ENCODE measurements at regions not wholly inside any gene's neighbourhood (a gene's known extent, or its start where the extent isn't known, plus 50 kb on each side); places are given as distances from the start of the nearest gene placed in this dataset.

GRCh38 chr11:123373754-123374621 lies 56.1 kb upstream of the GRAMD1B start:
- peaks cover 55% of the 10 kb centered on the region for H3K27me3 Mint-ChIP-seq (ENCODE audit: insufficient read depth, unreplicated experiment)
- CTCF ChIA-PET, result interaction anchor here (0.6 kb wide), 1 partner anchor 16 kb away, joined by 3 read pairs; no protein-coding TSS in a partner anchor
- intact Hi-C loops (cut with micrococcal nuclease), result no loop called here

GRCh38 chr11:123371506-123372297 lies 58.4 kb upstream of the GRAMD1B start:
- BruUV-seq (replicated peaks), result no TSS peak
- no peaks in the 10 kb centered on the region for H3K9me3 Mint-ChIP-seq (ENCODE audit: unreplicated experiment)
- H3K27ac Mint-ChIP-seq (ENCODE audit: low read depth, unreplicated experiment), result no peak overlapping the region
- H3K4me3 Mint-ChIP-seq (ENCODE audit: unreplicated experiment), result no peak overlapping the region
- CTCF ChIA-PET, result interaction anchor here (0.9 kb wide), 1 partner anchor 19 kb away, joined by 3 read pairs; no protein-coding TSS in a partner anchor
- H3K27me3 Mint-ChIP-seq (ENCODE audit: insufficient read depth, unreplicated experiment), result peaks cover 57% of the 10 kb centered on the region
- H3K4me1 Mint-ChIP-seq (ENCODE audit: insufficient read depth, unreplicated experiment), result no peaks in the 10 kb centered on the region
- intact Hi-C loops (cut with micrococcal nuclease), result no loop called here
- DNase-seq (ENCODE audit: unreplicated experiment), result no peak
- no peak for TF ChIP-seq CTCF (IDR thresholded peaks at IDR 0.05; ENCODE audit: unreplicated experiment)
- POLR2A ChIA-PET, result no interaction called here
- no peaks in the 10 kb centered on the region for H3K36me3 Mint-ChIP-seq (ENCODE audit: insufficient read depth, unreplicated experiment)

More at GRCh38 chr11:123373754-123374621, 56.1 kb upstream of the GRAMD1B start:
- no TSS peak for BruUV-seq (replicated peaks)
- DNase-seq (ENCODE audit: unreplicated experiment), result no peak
- no peak for TF ChIP-seq CTCF (IDR thresholded peaks at IDR 0.05; ENCODE audit: unreplicated experiment)
- H3K9me3 Mint-ChIP-seq (ENCODE audit: unreplicated experiment), result no peaks in the 10 kb centered on the region
- H3K4me1 Mint-ChIP-seq (ENCODE audit: insufficient read depth, unreplicated experiment), result no peaks in the 10 kb centered on the region
- no peaks in the 10 kb centered on the region for H3K36me3 Mint-ChIP-seq (ENCODE audit: insufficient read depth, unreplicated experiment)
- H3K4me3 Mint-ChIP-seq (ENCODE audit: unreplicated experiment), result no peak overlapping the region
- no peak overlapping the region for H3K27ac Mint-ChIP-seq (ENCODE audit: low read depth, unreplicated experiment)
- POLR2A ChIA-PET, result no interaction called here

- intact Hi-C loops (cut with micrococcal nuclease), result no loop called here
- Mint-ChIP-seq H3K36me3 (ENCODE audit: insufficient read depth, unreplicated experiment) (no peaks in the 10 kb centered on the region), H3K27ac (ENCODE audit: low read depth, unreplicated experiment) (no peak overlapping the region), H3K4me1 (ENCODE audit: insufficient read depth, unreplicated experiment) (no peaks in the 10 kb centered on the region), H3K4me3 (ENCODE audit: unreplicated experiment) (no peak overlapping the region), H3K27me3 (ENCODE audit: insufficient read depth, unreplicated experiment) (peaks cover 63% of the 10 kb centered on the region), H3K9me3 (ENCODE audit: unreplicated experiment) (no peaks in the 10 kb centered on the region)
- TF ChIP-seq CTCF (IDR thresholded peaks at IDR 0.05; ENCODE audit: unreplicated experiment), result no peak
- no peak for DNase-seq (ENCODE audit: unreplicated experiment)
- no TSS peak for BruUV-seq (replicated peaks)
- ChIA-PET CTCF (interaction anchor here (0.8 kb wide), 1 partner anchor 19 kb away, joined by 3 read pairs; no protein-coding TSS in a partner anchor), POLR2A (interaction anchor here (0.6 kb wide), 1 partner anchor 36 kb away, joined by 3 read pairs; no protein-coding TSS in a partner anchor)
Measured at GRCh38 chr11:123366924-123367323, 63.1 kb upstream of the GRAMD1B start.

- intact Hi-C loops (cut with micrococcal nuclease), result no loop called here
- H3K9me3 Mint-ChIP-seq (ENCODE audit: unreplicated experiment), result no peaks in the 10 kb centered on the region
- H3K27me3 Mint-ChIP-seq (ENCODE audit: insufficient read depth, unreplicated experiment), result peaks cover 73% of the 10 kb centered on the region
- no peak overlapping the region for H3K27ac Mint-ChIP-seq (ENCODE audit: low read depth, unreplicated experiment)
- TF ChIP-seq CTCF (IDR thresholded peaks at IDR 0.05; ENCODE audit: unreplicated experiment), result no peak
- POLR2A ChIA-PET, result no interaction called here
- no peak overlapping the region for H3K4me3 Mint-ChIP-seq (ENCODE audit: unreplicated experiment)
- CTCF ChIA-PET, result no interaction called here
- DNase-seq (ENCODE audit: unreplicated experiment), result no peak
- BruUV-seq (replicated peaks), result no TSS peak
- no peaks in the 10 kb centered on the region for H3K36me3 Mint-ChIP-seq (ENCODE audit: insufficient read depth, unreplicated experiment)
- H3K4me1 Mint-ChIP-seq (ENCODE audit: insufficient read depth, unreplicated experiment), result no peaks in the 10 kb centered on the region
Measured at GRCh38 chr11:123365955-123366354, 64.1 kb upstream of the GRAMD1B start.

All from MCF 10A (cell line).